Right renal pelvis (tissue), 4 donors: ENCODE measurements at regions not wholly inside any gene's neighbourhood (a gene's known extent, or its start where the extent isn't known, plus 50 kb on each side); places are given as distances from the start of the nearest gene placed in this dataset.
"Not testable (repeated sequence)": the region's sequence is repeated elsewhere in the genome, so short reads cannot be mapped to it uniquely, and the experiment has no call there.

Experiments used
- DNase-seq, 4 donors: peaks; one replicate each; pipeline ENCODE4 v3.0.0-alpha.2; 2013; ENCODE audit warnings: low read depth in 4 of 4, low spot score in 3 of 4, missing footprints in 1 of 4

GRCh38 chr12:30166006-30166795, 382.5 kb upstream of the TMTC1 start:
- no peak for DNase-seq

GRCh38 chr12:30164382-30165318, 380.9 kb upstream of the TMTC1 start:
- no peak for DNase-seq

GRCh38 chr12:30156833-30157232, 373.1 kb upstream of the TMTC1 start:
- DNase-seq = not testable (repeated sequence)

GRCh38 chr12:30155001-30155730, 371.4 kb upstream of the TMTC1 start:
- DNase-seq = no peak

GRCh38 chr12:30153981-30154380, 370.2 kb upstream of the TMTC1 start:
- no peak for DNase-seq

GRCh38 chr12:30152705-30153104, 369.0 kb upstream of the TMTC1 start:
- no peak for DNase-seq

- DNase-seq = no peak
Measured at GRCh38 chr12:30151831-30152230, 368.1 kb upstream of the TMTC1 start.

GRCh38 chr12:30146561-30146960, 362.8 kb upstream of the TMTC1 start:
- DNase-seq = no peak

- no peak for DNase-seq
Measured at GRCh38 chr12:30145684-30146032, 361.9 kb upstream of the TMTC1 start.

- no peak for DNase-seq
Measured at GRCh38 chr12:30144777-30145683, 361.3 kb upstream of the TMTC1 start.

GRCh38 chr12:30142301-30142700, 358.6 kb upstream of the TMTC1 start:
- no peak for DNase-seq

- no peak for DNase-seq
Measured at GRCh38 chr12:30138483-30138882, 354.7 kb upstream of the TMTC1 start.

- no peak for DNase-seq
Measured at GRCh38 chr12:30136696-30137095, 353.0 kb upstream of the TMTC1 start.

GRCh38 chr12:30135776-30136175, 352.0 kb upstream of the TMTC1 start:
- no peak for DNase-seq

- no peak for DNase-seq
Measured at GRCh38 chr12:30134229-30134628, 350.5 kb upstream of the TMTC1 start.

GRCh38 chr12:30126944-30127343, 343.2 kb upstream of the TMTC1 start:
- DNase-seq = no peak

GRCh38 chr12:30120522-30120921, 336.8 kb upstream of the TMTC1 start:
- DNase-seq = no peak

GRCh38 chr12:30117483-30117882, 333.7 kb upstream of the TMTC1 start:
- DNase-seq = no peak

GRCh38 chr12:30111719-30112118, 328.0 kb upstream of the TMTC1 start:
- DNase-seq = no peak

GRCh38 chr12:30110958-30111586, 327.3 kb upstream of the TMTC1 start:
- DNase-seq = no peak
